Smooth muscle cell (in vitro differentiated cells): ENCODE measurements at regions not wholly inside any gene's neighbourhood (a gene's known extent, or its start where the extent isn't known, plus 50 kb on each side); places are given as distances from the start of the nearest gene placed in this dataset.

Source experiments
- DNase-seq: peaks from one replicate; lab custom pipeline; 2025; ENCODE audit not compliant: unreplicated experiment; lab: John Stamatoyannopoulos, UW
- H2AFZ ChIP-seq: fragments of 200-600 bp; sonication (generic); 2 replicates; pipeline ENCODE4 v1.6.0; 2016; ENCODE audit warnings: antibody characterized with exemption, low read depth, mild to moderate bottlenecking
- H3F3A ChIP-seq: fragments of 200-600 bp; sonication (generic); 2 replicates; pipeline ENCODE4 v1.6.0; 2017; ENCODE audit warnings: antibody characterized with exemption, low read depth
- H3K27ac ChIP-seq: fragments of 200-600 bp; sonication (generic); 2 replicates; pipeline ENCODE4 v1.5.1; 2016; ENCODE audit warnings: low read depth, mild to moderate bottlenecking
- H3K27me3 ChIP-seq: fragments of 200-600 bp; sonication (generic); 2 replicates; pipeline ENCODE4 v1.6.1; 2016; ENCODE audit warnings: low read depth, mild to moderate bottlenecking
- H3K36me3 ChIP-seq: fragments of 200-600 bp; sonication (generic); 2 replicates; pipeline ENCODE4 v1.5.1; 2016; ENCODE audit warnings: low read depth
- H3K4me1 ChIP-seq: fragments of 200-600 bp; sonication (generic); 2 replicates; pipeline ENCODE4 v1.5.1; 2016; ENCODE audit warnings: low read depth
- H3K4me2 ChIP-seq: fragments of 200-600 bp; sonication (generic); 2 replicates; pipeline ENCODE4 v1.6.0; 2016; ENCODE audit warnings: mild to moderate bottlenecking
- H3K4me3 ChIP-seq: fragments of 200-600 bp; sonication (generic); 2 replicates; pipeline ENCODE4 v1.5.1; 2016; ENCODE audit warnings: mild to moderate bottlenecking
- H3K79me2 ChIP-seq: fragments of 200-600 bp; sonication (generic); 2 replicates; pipeline ENCODE4 v1.6.0; 2016; ENCODE audit warnings: low read depth, mild to moderate bottlenecking
- H3K9ac ChIP-seq: fragments of 200-600 bp; sonication (generic); 2 replicates; pipeline ENCODE4 v1.6.0; 2016; ENCODE audit warnings: low read depth
- H3K9me3 ChIP-seq: fragments of 200-600 bp; sonication (generic); replicated peaks from 2 replicates; pipeline ENCODE4 v1.5.1; 2016; ENCODE audit warnings: low read depth
- H4K20me1 ChIP-seq: fragments of 200-600 bp; sonication (generic); 2 replicates; pipeline ENCODE4 v1.6.0; 2016; ENCODE audit warnings: low read depth
- CTCF ChIP-seq: fragments of 200-600 bp; sonication (generic); IDR thresholded peaks from 2 replicates; pipeline ENCODE4 v1.5.1; 2017; ENCODE audit warnings: borderline replicate concordance, mild to moderate bottlenecking, antibody characterized with exemption; ENCODE audit not compliant: insufficient read depth, poor library complexity, severe bottlenecking
- WGBS: methylation state at CpG from one replicate; pipeline ENCODE4 v1.1.7; 2016; ENCODE audit warnings: low lambda C conversion rate; 5-methylcytosine and 5-hydroxymethylcytosine counted together

- Histone ChIP-seq H3K9me3 (no peaks in the 10 kb centered on the region), H3K27me3 (no peaks in the 10 kb centered on the region), H3K36me3 (no peaks in the 10 kb centered on the region), H3K4me3 (no peak overlapping the region), H2AFZ (no peak overlapping the region), H3K79me2 (no peaks in the 10 kb centered on the region), H3K9ac (no peak overlapping the region), H3K4me2 (no peak overlapping the region), H3F3A (no peaks in the 10 kb centered on the region), H3K4me1 (peaks cover 5% of the 10 kb centered on the region), H4K20me1 (no peaks in the 10 kb centered on the region), H3K27ac (no peak overlapping the region)
- TF ChIP-seq CTCF: no peak
- 92% methylated on average over 6 of the region's 6 CpGs for WGBS
- DNase-seq: no peak
Observed at GRCh38 chr18:23363865-23364570, 89.1 kb upstream of the RIOK3 start.

- Histone ChIP-seq H3K27ac (peak overlapping the region; percentile 30), H3K4me3 (no peak overlapping the region), H4K20me1 (no peaks in the 10 kb centered on the region), H3K27me3 (no peaks in the 10 kb centered on the region), H2AFZ (no peak overlapping the region), H3K4me2 (peak overlapping the region; percentile 55), H3K4me1 (peaks cover 8% of the 10 kb centered on the region), H3K9me3 (no peaks in the 10 kb centered on the region), H3K9ac (no peak overlapping the region), H3K36me3 (no peaks in the 10 kb centered on the region), H3K79me2 (no peaks in the 10 kb centered on the region), H3F3A (no peaks in the 10 kb centered on the region)
- no peak for TF ChIP-seq CTCF
- WGBS: 47% methylated on average over 2 of the region's 2 CpGs
- no peak for DNase-seq
Observed at GRCh38 chr18:23365602-23366001, 87.5 kb upstream of the RIOK3 start.

GRCh38 chr18:23369266-23369665 is 83.8 kb upstream of the RIOK3 start:
- H3K9me3 ChIP-seq: no peaks in the 10 kb centered on the region
- peaks cover 8% of the 10 kb centered on the region for H3K4me1 ChIP-seq
- H3K4me2 ChIP-seq: no peak overlapping the region
- no peaks in the 10 kb centered on the region for H3K27me3 ChIP-seq
- WGBS: 84% methylated on average over 3 of the region's 3 CpGs
- no peaks in the 10 kb centered on the region for H3K36me3 ChIP-seq
- no peak overlapping the region for H2AFZ ChIP-seq
- H3K79me2 ChIP-seq: no peaks in the 10 kb centered on the region
- DNase-seq: no peak
- no peaks in the 10 kb centered on the region for H4K20me1 ChIP-seq
- TF ChIP-seq CTCF: no peak
- no peak overlapping the region for H3K9ac ChIP-seq
- no peaks in the 10 kb centered on the region for H3F3A ChIP-seq
- H3K4me3 ChIP-seq: no peak overlapping the region
- H3K27ac ChIP-seq: no peak overlapping the region

GRCh38 chr18:23373570-23373969 is 79.5 kb upstream of the RIOK3 start:
- 100% methylated on average over 3 of the region's 3 CpGs for WGBS
- H3K27me3 ChIP-seq: no peaks in the 10 kb centered on the region
- TF ChIP-seq CTCF: no peak
- H3K9ac ChIP-seq: no peak overlapping the region
- no peak overlapping the region for H3K4me3 ChIP-seq
- H3K4me2 ChIP-seq: no peak overlapping the region
- H3K27ac ChIP-seq: no peak overlapping the region
- H3F3A ChIP-seq: peaks cover 12% of the 10 kb centered on the region
- H3K79me2 ChIP-seq: no peaks in the 10 kb centered on the region
- H3K9me3 ChIP-seq: no peaks in the 10 kb centered on the region
- H3K36me3 ChIP-seq: no peaks in the 10 kb centered on the region
- no peak for DNase-seq
- H2AFZ ChIP-seq: no peak overlapping the region
- H4K20me1 ChIP-seq: no peaks in the 10 kb centered on the region
- H3K4me1 ChIP-seq: peaks cover 12% of the 10 kb centered on the region
